ENCODE measurements at regions not wholly inside any gene's neighbourhood (a gene's known extent, or its start where the extent isn't known, plus 50 kb on each side); places are given as distances from the start of the nearest gene placed in this dataset.

GRCh38 chr7:28280516-28280915, 99.9 kb upstream of the JAZF1 start:
- Histone ChIP-seq H2BK120ac (ENCODE audit: low read depth, low read length) (no peak overlapping the region), H3K36me3 (ENCODE audit: control insufficient read depth, insufficient read depth, low read length) (no peaks in the 10 kb centered on the region), H2BK20ac (ENCODE audit: low read depth, low read length) (no peak overlapping the region), H3K4ac (ENCODE audit: low read depth, low read length) (no peak overlapping the region), H4K20me1 (ENCODE audit: insufficient read depth, low read length) (no peaks in the 10 kb centered on the region), H4K8ac (ENCODE audit: low read depth in 2 of 2, low read length in 2 of 2) (no peak overlapping the region), H3K27me3 (ENCODE audit: control insufficient read depth, insufficient read depth, low read length) (peaks cover 12% of the 10 kb centered on the region), H3K79me1 (ENCODE audit: low read depth in 1 of 2, low read length in 2 of 2) (no peaks in the 10 kb centered on the region), H2BK15ac (ENCODE audit: low read depth, low read length) (no peak overlapping the region), H4K5ac (ENCODE audit: low read depth, low read length) (no peak overlapping the region), H3K4me2 (ENCODE audit: low read depth, low read length) (no peak overlapping the region), H2AK5ac (ENCODE audit: low read depth, low read length) (no peak overlapping the region), H3K4me3 (ENCODE audit: insufficient read depth, low read depth, low read length) (no peak overlapping the region), H3K4me1 (ENCODE audit: control insufficient read depth, insufficient read depth, low read length) (no peaks in the 10 kb centered on the region), H3K9me3 (ENCODE audit: control insufficient read depth, insufficient read depth, low read length) (no peaks in the 10 kb centered on the region), H3K9ac (ENCODE audit: low read depth, low read length) (no peak overlapping the region), H3K14ac (replicated peaks; ENCODE audit: low read depth, low read length) (no peak overlapping the region), H3K27ac (ENCODE audit: insufficient read depth, low read length) (no peak overlapping the region), H3K18ac (ENCODE audit: low read depth, low read length) (no peak overlapping the region), H2BK5ac (ENCODE audit: low read depth, low read length, poor library complexity, severe bottlenecking) (no peak overlapping the region), H2AK9ac (replicated peaks; ENCODE audit: low read depth, low read length, poor library complexity) (no peak overlapping the region), H3K56ac (ENCODE audit: extremely low read depth, insufficient read depth, low read length) (no peak overlapping the region), H2AFZ (replicated peaks; ENCODE audit: low read length, poor library complexity) (no peak overlapping the region), H3K9me1 (ENCODE audit: insufficient read depth, low read length) (no peaks in the 10 kb centered on the region), H4K91ac (ENCODE audit: insufficient read depth, low read depth, low read length) (no peak overlapping the region), H3K23ac (ENCODE audit: low read depth, low read length) (no peak overlapping the region)
- WGBS, 2 experiments (ENCODE audit: extremely low coverage in 2 of 2, insufficient read length in 1 of 2): no CpG with 5 or more reads among the region's 3 CpGs
- intact Hi-C loops (cut with micrococcal nuclease) (no loop called here), in situ Hi-C loops (cut with MboI; ENCODE audit: low sequenced_read_pairs) (loop anchor here (25.0 kb wide), 1 partner anchor 832 kb away; no protein-coding TSS in a partner anchor), dilution Hi-C loops (cut with HindIII; ENCODE audit: low sequenced_read_pairs, unreplicated experiment) (no loop called here)
- ChIA-PET POLR2A (ENCODE audit: unreplicated experiment) (no interaction called here), CTCF (no interaction called here)
- DNase-seq: no peak
- no TSS peak for BruUV-seq (replicated peaks)
- ATAC-seq (ENCODE audit: low read depth): no peak
- no peak for TF ChIP-seq RFX5 (IDR thresholded peaks at IDR 0.05; ENCODE audit: low read depth, low read length)

Measured in IMR-90 (cell line).